Nephron progenitor cell (in vitro differentiated cells): ENCODE measurements at regions not wholly inside any gene's neighbourhood (a gene's known extent, or its start where the extent isn't known, plus 50 kb on each side); places are given as distances from the start of the nearest gene placed in this dataset.

Source experiments
- DNase-seq: peaks from one replicate; pipeline ENCODE4 v3.0.0; 2021
- H3K27ac Mint-ChIP-seq: 2 replicates; pipeline ENCODE4 v1.8.0; 2021; ENCODE audit warnings: mild to moderate bottlenecking, moderate library complexity, mixed read lengths
- H3K27me3 Mint-ChIP-seq: 2 replicates; pipeline ENCODE4 v1.8.0; 2021; ENCODE audit warnings: mild to moderate bottlenecking, low read depth, mixed read lengths; ENCODE audit not compliant: poor library complexity
- H3K36me3 Mint-ChIP-seq: 2 replicates; pipeline ENCODE4 v1.8.0; 2021; ENCODE audit warnings: low read depth, mixed read lengths
- H3K4me1 Mint-ChIP-seq: 2 replicates; pipeline ENCODE4 v1.8.0; 2021; ENCODE audit warnings: mixed read lengths
- H3K4me3 Mint-ChIP-seq: 2 replicates; pipeline ENCODE4 v1.8.0; 2021; ENCODE audit warnings: mild to moderate bottlenecking, moderate library complexity, mixed read lengths
- H3K9me3 Mint-ChIP-seq: 2 replicates; pipeline ENCODE4 v1.8.0; 2021; ENCODE audit warnings: mild to moderate bottlenecking, moderate library complexity, mixed read lengths
- TF ChIP-seq, protein P1 (sequence below): fragments of 200-600 bp; sonication (generic); IDR thresholded peaks from 2 replicates; pipeline ENCODE4 v1.5.0; 2021; ENCODE audit warnings: antibody characterized with exemption

DNA sequence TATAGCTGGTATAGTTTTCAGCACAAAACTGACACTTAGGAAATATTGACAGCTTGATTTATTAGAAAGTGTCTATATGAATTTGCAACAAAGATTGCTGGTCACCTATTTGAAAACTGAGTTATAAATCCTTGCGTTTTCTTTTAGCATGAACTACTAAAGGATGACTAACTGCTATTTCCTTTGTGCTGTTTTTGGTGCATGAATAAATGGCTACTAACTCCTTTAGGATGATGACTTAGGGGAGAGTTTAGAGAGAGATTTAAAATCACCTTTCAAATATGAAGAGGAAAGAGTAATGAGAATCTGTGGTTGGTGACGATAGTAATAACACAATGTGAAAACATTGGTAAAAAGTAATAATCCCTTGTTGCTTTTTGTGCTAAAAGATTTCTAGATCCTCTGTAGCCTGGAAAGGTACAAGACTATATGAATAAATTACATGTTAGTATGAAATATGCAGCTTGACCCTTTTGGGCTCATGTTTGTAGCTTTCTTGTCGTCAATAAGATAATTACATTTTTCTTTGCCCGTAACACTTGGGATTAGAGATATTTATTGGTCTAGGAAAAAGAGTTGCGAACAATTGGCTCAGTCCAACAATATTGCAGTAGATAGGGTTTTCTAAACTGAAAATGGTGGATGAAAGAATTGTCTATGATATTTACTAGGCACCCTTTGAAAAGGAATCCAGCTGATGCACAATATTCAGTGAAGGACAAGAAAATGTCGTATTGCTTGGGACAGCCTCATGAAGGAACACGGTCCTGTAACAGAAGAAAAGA lies 453.0 kb downstream of the ADAMTS20 start:
- H3K27ac Mint-ChIP-seq, result no peak overlapping the region

DNA sequence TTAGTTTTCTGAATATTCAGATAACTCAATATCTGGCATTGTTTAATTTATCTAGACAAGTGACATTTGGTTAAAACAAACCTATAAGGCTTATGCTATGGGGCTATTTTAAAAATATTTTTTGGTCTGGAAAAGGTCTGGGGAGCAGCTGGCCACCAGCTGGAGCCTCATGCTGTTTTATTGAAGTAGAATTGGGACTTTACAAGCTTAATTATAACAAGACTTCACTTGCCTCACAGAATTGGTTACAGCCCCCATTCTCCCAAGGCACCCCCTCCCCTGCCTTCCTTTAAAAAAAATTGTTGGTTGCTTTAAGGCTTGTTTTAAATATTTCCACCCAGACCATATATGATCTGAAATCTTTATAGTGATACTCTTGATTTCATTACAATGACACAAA lies 453.9 kb downstream of the ADAMTS20 start:
- no peak overlapping the region for H3K4me3 Mint-ChIP-seq
- no peaks in the 10 kb centered on the region for H3K27me3 Mint-ChIP-seq
- TF ChIP-seq, protein P1, sequence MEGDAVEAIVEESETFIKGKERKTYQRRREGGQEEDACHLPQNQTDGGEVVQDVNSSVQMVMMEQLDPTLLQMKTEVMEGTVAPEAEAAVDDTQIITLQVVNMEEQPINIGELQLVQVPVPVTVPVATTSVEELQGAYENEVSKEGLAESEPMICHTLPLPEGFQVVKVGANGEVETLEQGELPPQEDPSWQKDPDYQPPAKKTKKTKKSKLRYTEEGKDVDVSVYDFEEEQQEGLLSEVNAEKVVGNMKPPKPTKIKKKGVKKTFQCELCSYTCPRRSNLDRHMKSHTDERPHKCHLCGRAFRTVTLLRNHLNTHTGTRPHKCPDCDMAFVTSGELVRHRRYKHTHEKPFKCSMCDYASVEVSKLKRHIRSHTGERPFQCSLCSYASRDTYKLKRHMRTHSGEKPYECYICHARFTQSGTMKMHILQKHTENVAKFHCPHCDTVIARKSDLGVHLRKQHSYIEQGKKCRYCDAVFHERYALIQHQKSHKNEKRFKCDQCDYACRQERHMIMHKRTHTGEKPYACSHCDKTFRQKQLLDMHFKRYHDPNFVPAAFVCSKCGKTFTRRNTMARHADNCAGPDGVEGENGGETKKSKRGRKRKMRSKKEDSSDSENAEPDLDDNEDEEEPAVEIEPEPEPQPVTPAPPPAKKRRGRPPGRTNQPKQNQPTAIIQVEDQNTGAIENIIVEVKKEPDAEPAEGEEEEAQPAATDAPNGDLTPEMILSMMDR, result no peak

More for the DNA sequence above, 453.0 kb downstream of the ADAMTS20 start:
- TF ChIP-seq, protein P1, result no peak
- Mint-ChIP-seq H3K36me3 (no peaks in the 10 kb centered on the region), H3K4me1 (peaks cover 26% of the 10 kb centered on the region), H3K27me3 (no peaks in the 10 kb centered on the region), H3K4me3 (no peak overlapping the region), H3K9me3 (no peaks in the 10 kb centered on the region)
- no peak for DNase-seq

GRCh38 chr12:43097471-43097870 lies 454.5 kb downstream of the ADAMTS20 start:
- peaks cover 22% of the 10 kb centered on the region for H3K4me1 Mint-ChIP-seq
- TF ChIP-seq, protein P1, result no peak

More for the DNA sequence above, 453.9 kb downstream of the ADAMTS20 start:
- H3K36me3 Mint-ChIP-seq, result no peaks in the 10 kb centered on the region
- no peaks in the 10 kb centered on the region for H3K9me3 Mint-ChIP-seq
- no peak for DNase-seq
- peaks cover 26% of the 10 kb centered on the region for H3K4me1 Mint-ChIP-seq
- H3K27ac Mint-ChIP-seq, result no peak overlapping the region

GRCh38 chr12:43095669-43096280 lies 456.2 kb downstream of the ADAMTS20 start:
- Mint-ChIP-seq H3K27me3 (no peaks in the 10 kb centered on the region), H3K4me3 (no peak overlapping the region), H3K36me3 (no peaks in the 10 kb centered on the region), H3K9me3 (peaks cover 11% of the 10 kb centered on the region), H3K4me1 (peaks cover 20% of the 10 kb centered on the region), H3K27ac (no peak overlapping the region)
- TF ChIP-seq, protein P1, result no peak
- no peak for DNase-seq

More at GRCh38 chr12:43097471-43097870, 454.5 kb downstream of the ADAMTS20 start:
- Mint-ChIP-seq H3K36me3 (no peaks in the 10 kb centered on the region), H3K27me3 (no peaks in the 10 kb centered on the region), H3K4me3 (no peak overlapping the region), H3K27ac (peak overlapping the region; percentile 16), H3K9me3 (peaks cover 3% of the 10 kb centered on the region)
- no peak for DNase-seq

- Mint-ChIP-seq H3K9me3 (peaks cover 17% of the 10 kb centered on the region), H3K27me3 (no peaks in the 10 kb centered on the region), H3K4me3 (no peak overlapping the region), H3K4me1 (peaks cover 20% of the 10 kb centered on the region), H3K27ac (no peak overlapping the region), H3K36me3 (peaks cover 6% of the 10 kb centered on the region)
- DNase-seq, result no peak
- TF ChIP-seq, protein P1, result no peak
Measured at GRCh38 chr12:43094886-43095575, 457.0 kb downstream of the ADAMTS20 start.
